Occipital lobe (tissue), 1 donor: ENCODE measurements at regions not wholly inside any gene's neighbourhood (a gene's known extent, or its start where the extent isn't known, plus 50 kb on each side); places are given as distances from the start of the nearest gene placed in this dataset.

Experiments
- DNase-seq: peaks from one replicate; lab custom pipeline; 2025; lab: John Stamatoyannopoulos, UW

GRCh38 chr9:82547995-82548394 lies 514.9 kb downstream of the RASEF start:
- no peak for DNase-seq

GRCh38 chr9:82549174-82549821 lies 513.6 kb downstream of the RASEF start:
- no peak for DNase-seq

GRCh38 chr9:82552784-82553183 lies 510.2 kb downstream of the RASEF start:
- DNase-seq: no peak

- no peak for DNase-seq
Observed at GRCh38 chr9:82553654-82554366, 509.1 kb downstream of the RASEF start.

GRCh38 chr9:82554381-82554780 lies 508.6 kb downstream of the RASEF start:
- DNase-seq: no peak

GRCh38 chr9:82555031-82555430 lies 507.9 kb downstream of the RASEF start:
- DNase-seq: no peak

- no peak for DNase-seq
Observed at GRCh38 chr9:82555431-82556051, 507.4 kb downstream of the RASEF start.

GRCh38 chr9:82558346-82558745 lies 504.6 kb downstream of the RASEF start:
- no peak for DNase-seq

GRCh38 chr9:82558855-82559630 lies 503.9 kb downstream of the RASEF start:
- DNase-seq: no peak

GRCh38 chr9:82560036-82560435 lies 502.9 kb downstream of the RASEF start:
- no peak for DNase-seq

GRCh38 chr9:82560457-82560904 lies 502.5 kb downstream of the RASEF start:
- no peak for DNase-seq

GRCh38 chr9:82563094-82563493 lies 499.8 kb downstream of the RASEF start:
- no peak for DNase-seq

- DNase-seq: no peak
Observed at GRCh38 chr9:82563841-82564240, 499.1 kb downstream of the RASEF start.

- DNase-seq: no peak
Observed at GRCh38 chr9:82565188-82565969, 497.6 kb downstream of the RASEF start.

- DNase-seq: no peak
Observed at GRCh38 chr9:82567953-82568352, 495.0 kb downstream of the RASEF start.

- no peak for DNase-seq
Observed at GRCh38 chr9:82570226-82570625, 492.7 kb downstream of the RASEF start.

GRCh38 chr9:82571540-82571939 lies 491.4 kb downstream of the RASEF start:
- no peak for DNase-seq

GRCh38 chr9:82572146-82572545 lies 490.8 kb downstream of the RASEF start:
- no peak for DNase-seq

- no peak for DNase-seq
Observed at GRCh38 chr9:82574911-82575310, 488.0 kb downstream of the RASEF start.

- DNase-seq: no peak
Observed at GRCh38 chr9:82580921-82581320, 482.0 kb downstream of the RASEF start.

- no peak for DNase-seq
Observed at GRCh38 chr9:82581516-82581915, 481.4 kb downstream of the RASEF start.
